ENCODE measurements at regions not wholly inside any gene's neighbourhood (a gene's known extent, or its start where the extent isn't known, plus 50 kb on each side); places are given as distances from the start of the nearest gene placed in this dataset.

DNA sequence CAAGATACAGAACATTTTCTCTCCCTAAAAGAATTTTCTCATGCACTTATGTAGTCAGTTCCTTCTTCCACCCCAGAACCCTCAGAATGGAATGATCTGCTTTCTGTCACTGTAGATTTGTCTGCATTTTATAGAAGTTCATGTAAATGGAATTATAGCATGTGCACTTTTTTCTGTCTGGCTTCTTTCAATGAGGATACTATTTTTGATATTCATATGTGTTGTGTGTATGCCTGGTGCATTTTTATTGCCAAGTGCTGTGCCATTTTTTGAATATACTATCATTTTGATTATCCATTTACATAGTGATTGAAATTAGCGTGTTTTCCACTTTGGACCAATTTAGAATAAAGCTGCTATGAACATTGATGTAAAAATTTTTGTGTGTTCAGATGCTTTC is 156.6 kb upstream of the ALCAM start:
- DNase-seq: no peak

DNA sequence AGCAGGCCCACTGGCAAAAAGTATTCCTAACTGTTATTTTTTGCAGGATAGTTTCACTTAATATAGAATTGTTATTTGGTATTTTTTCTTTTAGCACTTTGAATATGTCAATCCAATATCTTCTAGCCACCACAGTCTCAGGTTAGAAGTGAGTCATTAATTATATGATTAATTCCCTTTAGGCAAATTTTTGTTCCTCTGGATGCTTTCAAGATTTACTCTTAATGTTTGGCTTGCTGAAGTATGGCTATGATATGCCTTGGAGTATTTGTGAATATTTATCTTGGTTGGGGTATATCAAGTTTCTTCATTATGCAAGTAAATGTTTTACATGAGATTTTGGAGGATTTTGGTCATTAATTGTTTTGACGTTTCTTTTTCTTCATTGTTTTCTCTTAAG is 152.1 kb upstream of the ALCAM start:
- DNase-seq: no peak

DNA sequence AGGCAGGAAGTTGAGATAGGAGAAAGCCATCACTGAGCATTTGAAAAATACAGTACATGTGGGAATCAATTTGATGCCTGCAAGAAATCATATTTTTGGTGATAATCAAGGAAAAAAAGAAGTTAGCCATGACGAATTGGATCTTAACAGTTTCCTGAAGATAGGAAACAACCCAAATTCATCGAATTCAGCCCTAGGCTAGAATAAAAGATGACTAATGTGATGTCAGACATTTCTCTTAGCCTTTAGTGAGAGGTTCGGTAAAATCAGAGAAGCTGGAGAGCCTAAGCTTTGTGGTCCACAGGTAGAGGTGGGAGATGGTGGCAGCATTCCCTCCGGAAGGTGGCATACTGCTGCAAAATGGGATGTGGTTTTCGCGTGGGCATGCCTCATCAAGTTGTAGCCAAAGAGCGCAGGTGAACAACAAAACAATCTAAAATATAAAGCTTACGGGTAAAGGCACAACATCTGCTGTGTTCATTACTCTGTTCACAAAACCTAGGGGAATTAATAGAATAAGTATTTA is 144.1 kb upstream of the ALCAM start:
- DNase-seq: no peak

DNA sequence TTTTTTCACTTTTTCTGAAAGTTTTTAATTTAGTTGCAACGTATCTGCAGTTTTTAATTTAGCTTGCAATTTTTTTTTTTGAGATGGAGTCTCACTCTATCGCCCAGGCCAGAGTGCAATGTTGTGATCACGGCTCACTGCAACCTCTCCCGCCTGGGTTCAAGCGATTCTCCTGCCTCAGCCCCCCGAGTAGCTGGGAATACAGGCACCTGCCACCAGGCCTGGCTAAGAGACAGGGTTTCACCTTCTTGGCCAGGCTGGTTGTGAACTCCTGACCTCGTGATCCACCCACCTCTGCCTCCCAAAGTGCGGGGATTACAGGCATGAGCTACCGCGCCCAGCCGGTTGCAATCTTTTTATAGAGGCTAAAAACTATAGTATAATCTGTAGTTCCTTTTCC is 142.9 kb upstream of the ALCAM start:
- no peak for DNase-seq

- DNase-seq: no peak
Measured at GRCh38 chr3:105228696-105229095, 138.0 kb upstream of the ALCAM start.

DNA sequence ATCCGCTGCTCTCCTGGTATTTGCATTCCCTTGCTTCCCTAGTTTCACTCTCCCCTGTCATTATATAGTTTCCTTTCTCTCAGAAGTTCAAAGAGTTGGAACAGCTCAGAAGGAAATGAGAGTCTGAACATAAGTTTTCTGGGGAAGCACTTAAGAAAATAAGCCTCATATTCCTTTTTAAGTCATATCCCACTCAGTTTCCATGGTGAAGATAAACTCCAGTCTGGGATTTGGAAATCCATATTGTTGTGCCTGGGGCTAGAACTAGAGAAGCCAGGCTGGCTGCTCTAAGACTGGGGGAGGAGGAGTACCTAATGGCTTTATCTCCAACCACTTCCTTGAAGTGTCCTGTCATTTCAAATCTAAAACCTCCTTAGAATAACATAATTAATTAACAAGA is 134.2 kb upstream of the ALCAM start:
- no peak for DNase-seq

- no peak for DNase-seq
Measured at GRCh38 chr3:105233010-105233409, 133.7 kb upstream of the ALCAM start.

DNA sequence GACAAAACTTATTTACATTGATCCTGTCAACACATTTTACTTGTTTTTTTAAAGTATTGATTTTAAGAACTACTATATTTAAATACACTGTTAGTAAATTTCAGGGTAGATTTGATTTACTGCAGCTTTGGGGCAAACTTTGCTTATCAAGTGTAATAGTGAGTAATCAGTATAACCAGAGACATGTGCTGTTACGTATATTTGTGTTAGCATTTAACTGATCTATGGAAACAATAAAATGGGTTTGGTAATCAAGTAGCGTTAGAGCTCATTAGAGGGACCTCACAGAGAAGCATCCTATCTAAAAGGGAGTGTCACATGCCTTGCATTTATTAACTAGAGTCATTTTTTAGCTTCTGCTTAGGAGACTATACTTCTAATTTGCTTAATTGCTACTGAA is 131.5 kb upstream of the ALCAM start:
- DNase-seq: no peak

GRCh38 chr3:105235785-105236184 is 130.9 kb upstream of the ALCAM start:
- no peak for DNase-seq

DNA sequence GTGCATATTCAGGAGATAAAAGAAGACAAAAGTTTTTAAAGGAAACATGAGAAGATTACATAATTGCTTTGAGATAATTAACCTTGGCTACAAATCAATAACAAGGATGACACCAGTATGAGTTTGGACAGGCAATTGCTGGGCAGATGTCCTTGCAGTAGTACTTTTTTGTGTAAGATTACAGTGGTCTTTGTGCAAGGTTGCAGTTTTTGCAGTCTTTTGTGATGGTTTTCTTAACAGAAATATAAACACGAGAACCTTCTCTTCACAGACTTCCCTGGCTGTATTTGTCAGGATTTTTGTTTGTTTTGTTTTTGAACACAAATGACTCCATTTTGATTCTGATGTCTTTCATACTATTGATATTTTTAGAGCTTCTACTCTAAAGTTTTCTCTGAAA is 128.3 kb upstream of the ALCAM start:
- DNase-seq: no peak

- no peak for DNase-seq
Measured at GRCh38 chr3:105243076-105243475, 123.6 kb upstream of the ALCAM start.

DNA sequence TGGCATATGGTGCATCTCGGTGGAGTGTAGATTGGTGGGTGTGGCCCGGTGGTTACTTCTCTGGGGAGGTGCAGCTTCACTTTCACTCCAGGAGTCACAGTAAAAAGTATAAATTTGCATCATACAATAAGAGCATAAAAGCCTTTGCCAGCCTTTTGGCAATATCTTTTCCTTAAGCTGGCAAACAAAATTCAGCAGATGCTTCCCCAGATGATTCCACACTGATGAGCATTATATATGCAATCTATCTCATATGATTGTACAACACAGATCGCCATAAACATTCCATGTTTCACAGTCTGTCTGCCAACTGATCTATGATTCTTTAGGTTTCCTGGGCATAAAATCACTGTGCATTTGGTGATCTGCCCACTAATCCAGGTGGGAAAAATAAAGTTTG is 120.2 kb upstream of the ALCAM start:
- DNase-seq: no peak

DNA sequence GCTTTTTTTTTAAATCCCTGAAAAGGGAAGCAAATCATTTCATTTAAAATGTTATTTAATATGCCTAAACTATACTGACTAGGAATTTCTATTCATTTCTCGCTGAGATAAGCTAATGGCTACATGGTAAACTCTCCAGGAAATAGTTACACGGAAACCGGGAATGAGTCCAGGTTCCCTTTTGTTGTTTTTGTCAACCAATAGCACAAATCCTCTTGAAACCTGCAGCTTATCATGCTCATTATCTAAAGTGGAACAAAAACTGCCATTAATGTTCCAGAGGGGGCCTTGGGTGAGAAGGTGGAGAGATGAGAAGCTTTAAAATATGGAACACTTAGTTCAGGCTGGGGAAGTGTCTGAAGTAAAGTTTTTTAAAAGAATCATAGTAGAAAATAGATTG is 113.5 kb upstream of the ALCAM start:
- no peak for DNase-seq

- no peak for DNase-seq
Measured at GRCh38 chr3:105254154-105254553, 112.6 kb upstream of the ALCAM start.

GRCh38 chr3:105255350-105255749 is 111.4 kb upstream of the ALCAM start:
- no peak for DNase-seq

DNA sequence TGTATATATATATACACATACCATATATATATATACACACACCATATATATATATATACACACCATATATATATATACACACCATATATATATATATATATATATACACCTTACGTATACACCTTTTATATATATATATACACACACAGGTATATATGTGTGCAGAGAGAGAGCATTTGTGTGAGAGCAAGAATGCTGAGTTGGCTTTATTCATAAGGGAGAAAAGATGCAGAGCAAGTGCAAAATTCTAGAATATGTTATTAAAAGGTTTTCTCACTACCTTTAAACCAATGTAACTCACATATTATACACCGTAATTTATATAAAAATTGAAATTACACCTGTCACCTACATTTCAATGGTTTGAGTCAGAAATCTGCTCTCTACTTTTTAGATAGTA is 107.2 kb upstream of the ALCAM start:
- DNase-seq: no peak

GRCh38 chr3:105260385-105260784 is 106.3 kb upstream of the ALCAM start:
- no peak for DNase-seq

GRCh38 chr3:105274536-105274935 is 92.2 kb upstream of the ALCAM start:
- no peak for DNase-seq

DNA sequence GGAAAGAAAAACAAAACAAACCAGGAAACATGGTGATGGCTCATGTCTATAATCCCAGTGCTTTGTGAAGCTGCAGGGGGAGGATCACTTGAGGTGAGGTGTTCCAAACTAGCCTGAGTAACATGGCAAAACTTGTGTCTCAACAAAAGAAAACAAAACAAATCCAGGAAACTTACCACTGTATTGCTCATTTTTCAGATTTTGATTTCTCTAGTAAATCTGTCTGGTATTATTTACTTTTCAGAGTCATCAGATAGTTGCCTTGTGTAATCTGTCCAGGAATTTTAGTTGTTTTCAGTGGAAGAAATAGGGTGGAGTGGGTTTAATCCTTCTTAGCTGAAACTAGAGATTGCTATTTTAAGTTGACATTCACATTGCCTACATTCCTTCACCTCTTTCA is 91.8 kb upstream of the ALCAM start:
- no peak for DNase-seq

GRCh38 chr3:105277656-105278055 is 89.1 kb upstream of the ALCAM start:
- DNase-seq: no peak

DNA sequence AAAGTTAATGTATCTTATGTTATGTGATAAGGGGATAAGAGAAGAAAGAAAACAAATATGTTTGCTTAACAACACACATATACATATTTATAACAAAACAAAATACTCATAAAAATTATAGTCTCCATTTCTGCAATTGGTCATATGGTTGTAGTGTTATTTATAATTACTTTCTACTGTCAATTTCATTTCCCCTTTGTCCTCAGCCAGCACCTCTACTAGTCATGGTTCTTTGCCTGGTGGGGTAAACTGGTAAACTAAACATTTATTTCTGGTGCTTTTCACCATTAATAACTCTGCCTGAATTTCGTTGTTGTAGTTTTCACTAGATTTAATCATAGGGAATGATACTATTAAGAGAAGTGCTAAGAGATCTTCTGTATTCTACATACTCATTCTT is 88.0 kb upstream of the ALCAM start:
- DNase-seq: no peak

- no peak for DNase-seq
Measured at GRCh38 chr3:105281989-105282388, 84.7 kb upstream of the ALCAM start.

GRCh38 chr3:105284876-105285275 is 81.8 kb upstream of the ALCAM start:
- DNase-seq: no peak

GRCh38 chr3:105285653-105286241 is 81.0 kb upstream of the ALCAM start:
- DNase-seq: no peak

GRCh38 chr3:105293441-105293840 is 73.3 kb upstream of the ALCAM start:
- DNase-seq: no peak

Data from activated CD8-positive, alpha-beta memory T cell treated with anti-CD3 and anti-CD28 coated beads, Interleukin-2, amount 50 U/mL, for 48 hours (primary cell).